ENCODE measurements at regions not wholly inside any gene's neighbourhood (a gene's known extent, or its start where the extent isn't known, plus 50 kb on each side); places are given as distances from the start of the nearest gene placed in this dataset.

GRCh38 chr15:69883306-69883705, 214.4 kb downstream of the TLE3 start:
- no peak overlapping the region for H3K4me3 ChIP-seq (ENCODE audit: low read depth, low read length, poor library complexity, severe bottlenecking)
- no peaks in the 10 kb centered on the region for H3K9me3 ChIP-seq (ENCODE audit: low read length)
- no peak overlapping the region for H2AFZ ChIP-seq (ENCODE audit: low read length)
- H3K4me1 ChIP-seq (ENCODE audit: insufficient read depth, low read length, poor library complexity, severe bottlenecking), result peaks cover 58% of the 10 kb centered on the region
- H3K36me3 ChIP-seq (ENCODE audit: insufficient read depth, low read length), result no peaks in the 10 kb centered on the region
- CTCF ChIA-PET (ENCODE audit: unreplicated experiment), result no interaction called here
- no peaks in the 10 kb centered on the region for H3K9me2 ChIP-seq (ENCODE audit: insufficient read depth, low read length)
- POLR2A ChIA-PET, result interaction anchor here (0.7 kb wide), 1 partner anchor 83 kb away, joined by 3 read pairs; no protein-coding TSS in a partner anchor
- TF ChIP-seq EZH2phosphoT487 (IDR thresholded peaks at IDR 0.05; ENCODE audit: borderline replicate concordance, low read depth, low read length) (no peak), CTCF (conservative IDR thresholded peaks at IDR 0.05; ENCODE audit: low read length) (no peak)
- intact Hi-C loops (cut with micrococcal nuclease; ENCODE audit: unreplicated experiment), result loop anchor here (5.0 kb wide), 1 partner anchor 126 kb away; no protein-coding TSS in a partner anchor
- no peak for DNase-seq (ENCODE audit: low spot score)
- BruUV-seq (replicated peaks), result no TSS peak
- H4K20me1 ChIP-seq (ENCODE audit: insufficient read depth, low read length), result no peaks in the 10 kb centered on the region
- H3K27ac ChIP-seq (ENCODE audit: low read depth, low read length, poor library complexity, severe bottlenecking), result peak overlapping the region; percentile 91
- H3K79me2 ChIP-seq (ENCODE audit: insufficient read depth, low read depth, low read length), result no peaks in the 10 kb centered on the region
- peak overlapping the region; percentile 91; the same call in 1 of the 2 replicates for H3K4me2 ChIP-seq (ENCODE audit: low read length)

- BruUV-seq (replicated peaks), result no TSS peak
- Histone ChIP-seq H3K36me3 (ENCODE audit: insufficient read depth, low read length) (no peaks in the 10 kb centered on the region; the same call in 1 of the 2 replicates), H3K4me2 (ENCODE audit: low read length) (no peak overlapping the region), H3K4me3 (ENCODE audit: low read depth, low read length, poor library complexity, severe bottlenecking) (no peak overlapping the region), H3K9me2 (ENCODE audit: insufficient read depth, low read length) (no peaks in the 10 kb centered on the region), H3K79me2 (ENCODE audit: insufficient read depth, low read depth, low read length) (no peaks in the 10 kb centered on the region), H3K9me3 (ENCODE audit: low read length) (no peaks in the 10 kb centered on the region), H4K20me1 (ENCODE audit: insufficient read depth, low read length) (no peaks in the 10 kb centered on the region), H3K4me1 (ENCODE audit: insufficient read depth, low read length, poor library complexity, severe bottlenecking) (peaks cover 37% of the 10 kb centered on the region), H2AFZ (ENCODE audit: low read length) (no peak overlapping the region), H3K27ac (ENCODE audit: low read depth, low read length, poor library complexity, severe bottlenecking) (no peak overlapping the region)
- POLR2A ChIA-PET, result no interaction called here
- TF ChIP-seq CTCF (conservative IDR thresholded peaks at IDR 0.05; ENCODE audit: low read length) (no peak), EZH2phosphoT487 (IDR thresholded peaks at IDR 0.05; ENCODE audit: borderline replicate concordance, low read depth, low read length) (no peak)
- CTCF ChIA-PET (ENCODE audit: unreplicated experiment), result no interaction called here
- DNase-seq (ENCODE audit: low spot score), result no peak
- intact Hi-C loops (cut with micrococcal nuclease; ENCODE audit: unreplicated experiment), result no loop called here
These were observed 212.4 kb downstream of the TLE3 start for GRCh38 chr15:69885173-69885955.

- intact Hi-C loops (cut with micrococcal nuclease; ENCODE audit: unreplicated experiment), result no loop called here
- Histone ChIP-seq H3K4me2 (ENCODE audit: low read length) (no peak overlapping the region), H3K4me3 (ENCODE audit: low read depth, low read length, poor library complexity, severe bottlenecking) (no peak overlapping the region), H3K36me3 (ENCODE audit: insufficient read depth, low read length) (no peaks in the 10 kb centered on the region; the same call in 1 of the 2 replicates), H3K9me2 (ENCODE audit: insufficient read depth, low read length) (no peaks in the 10 kb centered on the region), H3K9me3 (ENCODE audit: low read length) (peaks cover 7% of the 10 kb centered on the region; the same call in 1 of the 2 replicates), H3K27ac (ENCODE audit: low read depth, low read length, poor library complexity, severe bottlenecking) (no peak overlapping the region), H3K79me2 (ENCODE audit: insufficient read depth, low read depth, low read length) (no peaks in the 10 kb centered on the region), H4K20me1 (ENCODE audit: insufficient read depth, low read length) (no peaks in the 10 kb centered on the region), H3K4me1 (ENCODE audit: insufficient read depth, low read length, poor library complexity, severe bottlenecking) (peaks cover 21% of the 10 kb centered on the region), H2AFZ (ENCODE audit: low read length) (no peak overlapping the region)
- POLR2A ChIA-PET, result interaction anchor here (0.7 kb wide), 1 partner anchor 202 kb away, joined by 3 read pairs; no protein-coding TSS in a partner anchor
- no TSS peak for BruUV-seq (replicated peaks)
- DNase-seq (ENCODE audit: low spot score), result no peak
- TF ChIP-seq EZH2phosphoT487 (IDR thresholded peaks at IDR 0.05; ENCODE audit: borderline replicate concordance, low read depth, low read length), result no peak
- no peak for TF ChIP-seq CTCF (conservative IDR thresholded peaks at IDR 0.05; ENCODE audit: low read length)
- CTCF ChIA-PET (ENCODE audit: unreplicated experiment), result no interaction called here
These were observed 210.7 kb downstream of the TLE3 start for GRCh38 chr15:69887009-69887408.
